HEK293 (cell line): ENCODE measurements at regions not wholly inside any gene's neighbourhood (a gene's known extent, or its start where the extent isn't known, plus 50 kb on each side); places are given as distances from the start of the nearest gene placed in this dataset.

Source experiments
- CTCF ChIA-PET: fragments of 350-600 bp; formaldehyde crosslinking; extraction: SDS; loops from one replicate; lab custom pipeline; 2021; ENCODE audit warnings: antibody characterized with exemption; lab: Yijun Ruan, JAX
- POLR2A ChIA-PET: fragments of 300-600 bp; formaldehyde crosslinking; extraction: SDS; loops from one replicate; lab custom pipeline; 2020; ENCODE audit warnings: antibody characterized with exemption, inconsistent platforms; lab: Yijun Ruan, JAX
- H3K27ac ChIP-seq: fragments of 200-500 bp; sonication (Bioruptor generic); 2 replicates; pipeline ENCODE4 v1.5.1; 2014; ENCODE audit warnings: low read depth, low read length, control low read depth, inconsistent platforms; ENCODE audit errors: extremely low read depth
- H3K36me3 ChIP-seq, 2 experiments: fragments of 200-500 bp in 1 of 2; sonication (Bioruptor generic) in 1 of 2; 1 replicate in 1 of 2; 2 replicates in 1 of 2; pipeline ENCODE4 v1.5.1; 2014 to 2017; ENCODE audit warnings: inconsistent platforms in 2 of 2, low read length in 2 of 2; ENCODE audit not compliant: control insufficient read depth in 2 of 2, insufficient read depth in 1 of 2
- H3K4me1 ChIP-seq: fragments of 200-500 bp; sonication (Bioruptor generic); 2 replicates; pipeline ENCODE4 v1.5.1; 2014; ENCODE audit warnings: mild to moderate bottlenecking, low read length, inconsistent platforms; ENCODE audit not compliant: control insufficient read depth, insufficient read depth
- H3K4me3 ChIP-seq: 2 replicates; pipeline ENCODE4 v1.5.1; 2011; ENCODE audit warnings: low read depth, mild to moderate bottlenecking, control low read depth, low read length, moderate library complexity
- H3K9me3 ChIP-seq: fragments of 200-500 bp; sonication (Bioruptor generic); 2 replicates; pipeline ENCODE4 v1.5.1; 2014; ENCODE audit warnings: low read depth, low read length, inconsistent platforms; ENCODE audit not compliant: control insufficient read depth, insufficient read depth
- ATF2 ChIP-seq: fragments of 450-650 bp; formaldehyde crosslinking; IDR thresholded peaks from 2 replicates; pipeline ENCODE4 v1.5.1; 2016; ENCODE audit warnings: missing biosample characterization, missing genetic modification characterization, low read depth
- CTCF ChIP-seq: fragments of 450-650 bp; formaldehyde crosslinking; IDR thresholded peaks from 2 replicates; pipeline ENCODE4 v1.5.1; 2016; ENCODE audit warnings: missing biosample characterization, missing genetic modification characterization
- GLIS2 ChIP-seq: fragments of 450-650 bp; formaldehyde crosslinking; IDR thresholded peaks from 2 replicates; pipeline ENCODE4 v1.5.1; 2016; ENCODE audit warnings: missing biosample characterization, missing genetic modification characterization
- HOXC10 ChIP-seq: sonication (generic); formaldehyde crosslinking; IDR thresholded peaks from 2 replicates; pipeline ENCODE4 v1.8.1; 2023; ENCODE audit warnings: mild to moderate bottlenecking, missing genetic modification reagents
- KLF8 ChIP-seq: fragments of 450-650 bp; formaldehyde crosslinking; IDR thresholded peaks from 2 replicates; pipeline ENCODE4 v1.5.1; 2016; ENCODE audit warnings: missing biosample characterization, missing genetic modification characterization
- MYNN ChIP-seq: fragments of 450-650 bp; formaldehyde crosslinking; IDR thresholded peaks from 2 replicates; pipeline ENCODE4 v1.5.1; 2016; ENCODE audit warnings: missing biosample characterization, missing genetic modification characterization, borderline replicate concordance
- SETDB1 ChIP-seq: IDR thresholded peaks from one replicate; pipeline ENCODE4 v1.6.1; 2017; ENCODE audit warnings: mild to moderate bottlenecking, low read length, moderate library complexity, mixed read lengths; ENCODE audit not compliant: insufficient read length
- WT1 ChIP-seq: fragments of 450-650 bp; formaldehyde crosslinking; IDR thresholded peaks from 2 replicates; pipeline ENCODE4 v1.5.1; 2016; ENCODE audit warnings: missing biosample characterization, missing genetic modification characterization
- ZBTB1 ChIP-seq: fragments of 450-650 bp; formaldehyde crosslinking; IDR thresholded peaks from 2 replicates; pipeline ENCODE4 v1.5.1; 2016; ENCODE audit warnings: missing biosample characterization, missing genetic modification characterization
- ZFP3 ChIP-seq: fragments of 450-650 bp; formaldehyde crosslinking; IDR thresholded peaks from 2 replicates; pipeline ENCODE4 v1.5.1; 2016; ENCODE audit warnings: low read depth, missing biosample characterization, missing genetic modification characterization
- ZNF140 ChIP-seq: fragments of 450-650 bp; formaldehyde crosslinking; IDR thresholded peaks from 2 replicates; pipeline ENCODE4 v1.5.1; 2016; ENCODE audit warnings: missing biosample characterization, missing genetic modification characterization
- ZNF146 ChIP-seq: fragments of 450-650 bp; formaldehyde crosslinking; IDR thresholded peaks from 2 replicates; pipeline ENCODE4 v1.5.1; 2016; ENCODE audit warnings: missing biosample characterization, missing genetic modification characterization
- ZNF169 ChIP-seq: fragments of 450-650 bp; formaldehyde crosslinking; IDR thresholded peaks from 2 replicates; pipeline ENCODE4 v1.5.1; 2016; ENCODE audit warnings: missing biosample characterization, missing genetic modification characterization
- ZNF2 ChIP-seq: fragments of 450-650 bp; formaldehyde crosslinking; IDR thresholded peaks from 2 replicates; pipeline ENCODE4 v1.5.1; 2016; ENCODE audit warnings: missing biosample characterization, missing genetic modification characterization
- ZNF214 ChIP-seq: fragments of 450-650 bp; formaldehyde crosslinking; IDR thresholded peaks from 2 replicates; pipeline ENCODE4 v1.5.1; 2017; ENCODE audit warnings: missing biosample characterization, mild to moderate bottlenecking, missing genetic modification characterization, borderline replicate concordance
- ZNF585B ChIP-seq: fragments of 450-650 bp; formaldehyde crosslinking; IDR thresholded peaks from 2 replicates; pipeline ENCODE4 v1.5.1; 2016; ENCODE audit warnings: missing biosample characterization, missing genetic modification characterization
- ZNF623 ChIP-seq: fragments of 450-650 bp; formaldehyde crosslinking; IDR thresholded peaks from 2 replicates; pipeline ENCODE4 v1.5.1; 2016; ENCODE audit warnings: missing biosample characterization, missing genetic modification characterization
- ZNF76 ChIP-seq: fragments of 450-650 bp; formaldehyde crosslinking; IDR thresholded peaks from 2 replicates; pipeline ENCODE4; 2016; ENCODE audit warnings: low read depth, missing biosample characterization, missing genetic modification characterization, borderline replicate concordance
- ZNF768 ChIP-seq: fragments of 450-650 bp; formaldehyde crosslinking; IDR thresholded peaks from 2 replicates; pipeline ENCODE4 v1.5.1; 2018; ENCODE audit warnings: missing biosample characterization, mild to moderate bottlenecking, missing genetic modification characterization
- TF ChIP-seq, protein P1 (sequence below): fragments of 450-650 bp; IDR thresholded peaks from 2 replicates; pipeline ENCODE4 v1.5.1; 2018; ENCODE audit warnings: missing biosample characterization, mild to moderate bottlenecking, missing genetic modification characterization
- TF ChIP-seq, protein P2 (sequence below): fragments of 450-650 bp; formaldehyde crosslinking; IDR thresholded peaks from 2 replicates; pipeline ENCODE4 v1.5.1; 2016; ENCODE audit warnings: missing biosample characterization, missing genetic modification characterization

DNA sequence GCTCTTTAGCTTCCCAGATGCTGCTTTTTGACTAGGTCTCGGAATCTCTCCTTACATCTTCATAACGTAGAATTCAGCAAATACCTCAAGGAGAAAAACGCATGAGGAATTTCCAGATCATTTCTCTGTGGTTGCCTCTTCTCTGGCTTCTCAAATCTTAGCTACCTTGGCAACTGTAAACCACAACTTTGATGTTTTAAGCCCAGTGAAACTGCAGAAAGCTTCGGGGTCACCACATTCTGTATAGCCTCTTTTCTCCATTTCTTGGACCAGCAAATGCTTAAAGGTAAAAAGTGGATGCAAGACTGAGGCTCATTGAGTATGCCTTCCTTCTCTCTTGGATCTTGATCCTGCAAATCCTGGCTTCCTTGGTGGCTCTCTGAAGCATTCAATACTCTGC, 125.5 kb upstream of the FBXL4 start:
- TF ChIP-seq ATF2 (tag by site-specific recombination) (no peak), ZFP3 (tag by site-specific recombination) (no peak), SETDB1 (no peak), KLF8 (tag by site-specific recombination) (no peak), ZNF140 (no peak), WT1 (tag by site-specific recombination) (no peak), ZNF146 (no peak), HOXC10 (CRISPR knock-in tag) (no peak), CTCF (tag by site-specific recombination) (no peak), ZBTB1 (tag by site-specific recombination) (no peak)
- no peak overlapping the region for H3K4me3 ChIP-seq
- H3K27ac ChIP-seq, result no peak overlapping the region
- CTCF ChIA-PET, result interaction anchor here (0.6 kb wide), 2 partner anchors 97 to 183 kb away, joined by 3 to 4 read pairs; no protein-coding TSS in a partner anchor
- H3K9me3 ChIP-seq, result no peaks in the 10 kb centered on the region
- no peaks in the 10 kb centered on the region for H3K36me3 ChIP-seq
- POLR2A ChIA-PET, result no interaction called here
- no peaks in the 10 kb centered on the region for H3K4me1 ChIP-seq

GRCh38 chr6:99066044-99066443, 118.3 kb upstream of the FBXL4 start:
- POLR2A ChIA-PET, result no interaction called here
- Histone ChIP-seq H3K27ac (no peak overlapping the region), H3K4me1 (no peaks in the 10 kb centered on the region), H3K9me3 (no peaks in the 10 kb centered on the region), H3K4me3 (no peak overlapping the region), H3K36me3 (no peaks in the 10 kb centered on the region)
- TF ChIP-seq GLIS2 (tag by site-specific recombination), result no peak
- TF ChIP-seq, protein P1, sequence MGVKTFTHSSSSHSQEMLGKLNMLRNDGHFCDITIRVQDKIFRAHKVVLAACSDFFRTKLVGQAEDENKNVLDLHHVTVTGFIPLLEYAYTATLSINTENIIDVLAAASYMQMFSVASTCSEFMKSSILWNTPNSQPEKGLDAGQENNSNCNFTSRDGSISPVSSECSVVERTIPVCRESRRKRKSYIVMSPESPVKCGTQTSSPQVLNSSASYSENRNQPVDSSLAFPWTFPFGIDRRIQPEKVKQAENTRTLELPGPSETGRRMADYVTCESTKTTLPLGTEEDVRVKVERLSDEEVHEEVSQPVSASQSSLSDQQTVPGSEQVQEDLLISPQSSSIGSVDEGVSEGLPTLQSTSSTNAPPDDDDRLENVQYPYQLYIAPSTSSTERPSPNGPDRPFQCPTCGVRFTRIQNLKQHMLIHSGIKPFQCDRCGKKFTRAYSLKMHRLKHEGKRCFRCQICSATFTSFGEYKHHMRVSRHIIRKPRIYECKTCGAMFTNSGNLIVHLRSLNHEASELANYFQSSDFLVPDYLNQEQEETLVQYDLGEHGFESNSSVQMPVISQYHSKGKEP (tag by site-specific recombination), result no peak
- no peak for TF ChIP-seq ZNF585B (tag by site-specific recombination)
- TF ChIP-seq ZNF76, result no peak
- TF ChIP-seq ZNF768 (tag by site-specific recombination), result no peak
- TF ChIP-seq MYNN (tag by site-specific recombination), result no peak
- CTCF ChIA-PET, result interaction anchor here (0.7 kb wide), 1 partner anchor 55 kb away, joined by 3 read pairs; no protein-coding TSS in a partner anchor

- CTCF ChIA-PET, result no interaction called here
- no peak overlapping the region for H3K4me3 ChIP-seq
- H3K36me3 ChIP-seq, result no peaks in the 10 kb centered on the region
- no peaks in the 10 kb centered on the region for H3K4me1 ChIP-seq
- no peaks in the 10 kb centered on the region for H3K9me3 ChIP-seq
- no peak overlapping the region for H3K27ac ChIP-seq
- no peak for TF ChIP-seq ZNF214
- no peak for TF ChIP-seq ZNF2 (tag by site-specific recombination)
- no peak for TF ChIP-seq ZNF623 (tag by site-specific recombination)
- no peak for TF ChIP-seq ZNF169
- TF ChIP-seq, protein P2, sequence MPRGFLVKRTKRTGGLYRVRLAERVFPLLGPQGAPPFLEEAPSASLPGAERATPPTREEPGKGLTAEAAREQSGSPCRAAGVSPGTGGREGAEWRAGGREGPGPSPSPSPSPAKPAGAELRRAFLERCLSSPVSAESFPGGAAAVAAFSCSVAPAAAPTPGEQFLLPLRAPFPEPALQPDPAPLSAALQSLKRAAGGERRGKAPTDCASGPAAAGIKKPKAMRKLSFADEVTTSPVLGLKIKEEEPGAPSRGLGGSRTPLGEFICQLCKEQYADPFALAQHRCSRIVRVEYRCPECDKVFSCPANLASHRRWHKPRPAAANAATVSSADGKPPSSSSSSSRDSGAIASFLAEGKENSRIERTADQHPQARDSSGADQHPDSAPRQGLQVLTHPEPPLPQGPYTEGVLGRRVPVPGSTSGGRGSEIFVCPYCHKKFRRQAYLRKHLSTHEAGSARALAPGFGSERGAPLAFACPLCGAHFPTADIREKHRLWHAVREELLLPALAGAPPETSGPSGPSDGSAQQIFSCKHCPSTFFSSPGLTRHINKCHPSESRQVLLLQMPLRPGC (tag by site-specific recombination), result no peak
- POLR2A ChIA-PET, result no interaction called here
These were observed 117.1 kb upstream of the FBXL4 start for GRCh38 chr6:99064834-99065233.
